LNCaP clone FGC (cell line): ENCODE measurements at regions not wholly inside any gene's neighbourhood (a gene's known extent, or its start where the extent isn't known, plus 50 kb on each side); places are given as distances from the start of the nearest gene placed in this dataset.

ENCODE experiments used
- DNase-seq: peaks from one replicate; pipeline ENCODE4 v3.0.0-alpha.2; 2011; ENCODE audit warnings: low read depth
- H3K4me3 ChIP-seq: 2 replicates; pipeline ENCODE4 v1.5.1; 2011; ENCODE audit warnings: mild to moderate bottlenecking, low read depth, low read length, control low read depth
- TF ChIP-seq, protein P1 (sequence below): IDR thresholded peaks from 2 replicates; pipeline ENCODE4 v1.5.1; 2012; ENCODE audit warnings: mild to moderate bottlenecking; ENCODE audit not compliant: control insufficient read depth, insufficient read depth; ENCODE audit errors: extremely low read depth

DNA sequence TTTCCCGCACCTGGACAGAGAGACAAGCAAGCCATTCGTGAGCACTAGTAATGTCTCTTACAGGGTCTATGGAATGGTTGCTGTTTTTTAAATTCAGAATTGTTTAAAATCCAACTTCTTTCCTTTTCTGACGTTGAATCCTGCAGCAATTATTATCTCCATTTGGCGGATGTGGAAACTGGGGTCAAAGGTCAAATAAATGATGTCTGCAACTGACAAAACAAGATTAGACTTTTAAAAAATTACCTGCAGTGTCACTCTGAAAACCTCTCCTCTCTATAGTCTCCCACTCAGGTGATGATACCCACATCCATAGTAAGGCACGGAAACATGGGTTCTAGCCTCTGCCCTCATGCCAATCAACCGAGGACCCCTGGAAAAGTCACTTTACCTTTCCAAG, 142.7 kb upstream of the SMIM23 start:
- H3K4me3 ChIP-seq: no peak overlapping the region
- TF ChIP-seq, protein P1, sequence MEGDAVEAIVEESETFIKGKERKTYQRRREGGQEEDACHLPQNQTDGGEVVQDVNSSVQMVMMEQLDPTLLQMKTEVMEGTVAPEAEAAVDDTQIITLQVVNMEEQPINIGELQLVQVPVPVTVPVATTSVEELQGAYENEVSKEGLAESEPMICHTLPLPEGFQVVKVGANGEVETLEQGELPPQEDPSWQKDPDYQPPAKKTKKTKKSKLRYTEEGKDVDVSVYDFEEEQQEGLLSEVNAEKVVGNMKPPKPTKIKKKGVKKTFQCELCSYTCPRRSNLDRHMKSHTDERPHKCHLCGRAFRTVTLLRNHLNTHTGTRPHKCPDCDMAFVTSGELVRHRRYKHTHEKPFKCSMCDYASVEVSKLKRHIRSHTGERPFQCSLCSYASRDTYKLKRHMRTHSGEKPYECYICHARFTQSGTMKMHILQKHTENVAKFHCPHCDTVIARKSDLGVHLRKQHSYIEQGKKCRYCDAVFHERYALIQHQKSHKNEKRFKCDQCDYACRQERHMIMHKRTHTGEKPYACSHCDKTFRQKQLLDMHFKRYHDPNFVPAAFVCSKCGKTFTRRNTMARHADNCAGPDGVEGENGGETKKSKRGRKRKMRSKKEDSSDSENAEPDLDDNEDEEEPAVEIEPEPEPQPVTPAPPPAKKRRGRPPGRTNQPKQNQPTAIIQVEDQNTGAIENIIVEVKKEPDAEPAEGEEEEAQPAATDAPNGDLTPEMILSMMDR: no peak
- DNase-seq: no peak

DNA sequence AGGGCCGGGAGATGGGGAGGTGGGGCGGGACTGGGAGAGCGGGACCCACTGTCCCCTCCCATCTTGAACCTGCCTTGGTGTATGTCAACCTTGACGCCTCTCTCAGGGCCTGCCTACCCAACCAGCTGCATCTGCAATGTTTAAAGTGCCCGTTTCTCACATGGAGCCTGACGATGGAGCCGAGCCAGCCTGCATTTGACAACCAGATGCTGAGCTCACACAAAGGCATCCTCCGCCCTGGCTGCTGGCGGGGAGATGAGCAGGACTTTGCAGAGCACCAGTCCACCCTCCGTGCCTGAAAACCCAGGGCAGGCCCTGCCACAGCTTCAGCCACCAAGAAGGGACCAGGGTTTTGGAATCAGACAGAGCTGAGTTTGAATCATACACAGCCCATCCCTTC, 141.1 kb upstream of the SMIM23 start:
- TF ChIP-seq, protein P1: no peak
- DNase-seq: no peak
- no peak overlapping the region for H3K4me3 ChIP-seq

DNA sequence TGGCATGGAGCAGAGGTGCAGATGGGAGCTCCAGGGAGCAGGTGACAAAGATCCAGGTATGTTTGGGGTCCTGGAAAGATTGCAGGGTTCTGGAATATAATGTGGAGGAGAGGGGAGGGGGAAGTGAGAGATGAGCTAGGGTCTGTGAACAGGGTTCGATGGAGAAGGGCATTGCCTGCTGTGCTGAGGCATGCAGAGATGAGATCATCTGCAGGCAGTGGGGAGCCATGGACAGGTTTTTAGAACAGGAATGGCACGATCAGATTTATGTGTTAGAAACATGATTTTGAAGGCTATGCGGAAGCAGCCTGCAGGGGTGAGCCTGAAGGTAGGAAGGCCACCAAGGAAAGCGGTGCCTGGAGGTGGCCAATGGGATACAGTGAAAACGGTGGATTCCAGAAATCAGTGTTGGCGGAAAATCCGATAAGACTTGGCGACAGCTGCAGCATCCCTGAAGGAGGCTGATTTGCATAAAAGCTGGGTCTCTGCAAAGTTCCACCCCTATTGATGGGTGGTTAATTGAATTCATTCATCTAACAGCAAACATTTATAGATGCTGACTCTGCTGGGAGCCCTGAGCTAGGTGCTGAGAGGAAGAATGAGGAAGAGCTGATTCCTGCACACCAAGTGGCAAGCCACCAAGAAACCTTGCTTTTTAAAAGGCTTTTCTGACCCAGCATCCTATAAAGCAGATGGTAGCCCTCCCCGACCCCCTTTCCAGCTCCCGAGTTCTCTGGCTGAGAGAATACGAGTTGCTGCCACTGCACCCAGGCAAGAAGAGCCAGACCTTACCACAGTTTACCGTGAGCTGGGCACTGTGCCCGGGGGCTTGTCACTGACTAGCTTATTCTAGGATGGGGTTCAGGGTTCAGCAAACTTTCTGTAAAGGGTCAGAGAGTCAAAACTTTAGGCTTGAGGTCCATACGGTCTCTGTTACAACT, 139.2 kb upstream of the SMIM23 start:
- no peak for DNase-seq
- TF ChIP-seq, protein P1: no peak
- no peak overlapping the region for H3K4me3 ChIP-seq

DNA sequence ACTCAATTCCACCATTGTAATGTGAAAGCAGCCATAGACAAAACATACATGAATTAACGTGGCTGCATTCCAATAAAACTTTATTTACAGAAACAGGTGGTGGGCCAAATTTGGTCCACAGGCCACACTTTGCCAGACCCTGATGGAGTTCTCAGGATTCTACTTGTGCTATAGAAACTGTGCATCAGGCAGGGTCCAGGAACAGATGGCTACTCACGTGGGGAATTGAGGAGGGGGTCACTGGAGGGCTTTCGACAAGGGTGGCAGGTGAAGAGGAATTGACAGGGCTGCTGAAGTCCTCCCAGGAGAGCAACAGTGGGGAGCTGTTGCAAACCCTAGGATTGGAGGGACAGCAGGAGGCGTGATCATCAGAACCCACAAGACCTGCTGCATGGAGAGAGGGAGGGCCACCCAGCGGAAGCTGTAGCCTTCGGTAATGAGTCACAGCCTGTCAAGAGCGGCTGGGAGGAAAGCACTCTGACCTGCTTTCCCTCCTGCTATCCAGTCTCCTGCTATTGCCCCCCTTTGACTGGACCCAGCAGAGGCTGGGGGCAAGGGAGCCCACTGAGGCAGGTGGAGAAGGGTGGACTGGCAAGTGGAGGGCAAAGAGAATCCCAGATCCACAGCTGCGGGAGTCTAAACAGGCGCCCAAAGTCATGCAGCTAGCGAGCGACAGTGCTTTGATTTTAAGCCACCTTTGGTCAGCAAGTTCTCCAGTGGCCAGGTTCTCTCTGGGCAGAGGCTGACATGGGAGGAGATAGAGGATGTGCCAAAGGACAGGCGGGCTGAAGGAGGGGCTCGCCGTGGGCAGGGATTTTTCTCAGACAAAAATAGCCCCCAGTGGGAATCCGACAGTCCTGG, 138.3 kb upstream of the SMIM23 start:
- no peak for DNase-seq
- no peak overlapping the region for H3K4me3 ChIP-seq
- TF ChIP-seq, protein P1: no peak

DNA sequence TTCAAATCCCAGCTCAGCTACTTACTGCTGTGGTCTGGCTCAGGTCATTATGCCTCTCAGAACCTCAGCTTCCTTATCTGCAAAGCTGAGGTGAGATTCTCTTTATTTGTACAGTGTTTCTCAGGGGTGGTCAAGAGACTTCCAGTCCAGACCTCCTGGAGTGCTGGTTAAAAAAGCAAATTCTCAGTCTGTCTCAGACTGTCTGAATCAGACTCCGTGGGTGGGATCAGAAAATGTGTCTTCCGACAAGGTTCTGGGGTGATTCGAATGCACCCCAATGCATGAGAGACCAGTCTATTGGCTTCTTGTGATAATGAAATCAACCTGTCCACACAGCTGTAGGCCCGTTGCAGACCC, 137.7 kb upstream of the SMIM23 start:
- TF ChIP-seq, protein P1: no peak
- H3K4me3 ChIP-seq: no peak overlapping the region
- DNase-seq: no peak

DNA sequence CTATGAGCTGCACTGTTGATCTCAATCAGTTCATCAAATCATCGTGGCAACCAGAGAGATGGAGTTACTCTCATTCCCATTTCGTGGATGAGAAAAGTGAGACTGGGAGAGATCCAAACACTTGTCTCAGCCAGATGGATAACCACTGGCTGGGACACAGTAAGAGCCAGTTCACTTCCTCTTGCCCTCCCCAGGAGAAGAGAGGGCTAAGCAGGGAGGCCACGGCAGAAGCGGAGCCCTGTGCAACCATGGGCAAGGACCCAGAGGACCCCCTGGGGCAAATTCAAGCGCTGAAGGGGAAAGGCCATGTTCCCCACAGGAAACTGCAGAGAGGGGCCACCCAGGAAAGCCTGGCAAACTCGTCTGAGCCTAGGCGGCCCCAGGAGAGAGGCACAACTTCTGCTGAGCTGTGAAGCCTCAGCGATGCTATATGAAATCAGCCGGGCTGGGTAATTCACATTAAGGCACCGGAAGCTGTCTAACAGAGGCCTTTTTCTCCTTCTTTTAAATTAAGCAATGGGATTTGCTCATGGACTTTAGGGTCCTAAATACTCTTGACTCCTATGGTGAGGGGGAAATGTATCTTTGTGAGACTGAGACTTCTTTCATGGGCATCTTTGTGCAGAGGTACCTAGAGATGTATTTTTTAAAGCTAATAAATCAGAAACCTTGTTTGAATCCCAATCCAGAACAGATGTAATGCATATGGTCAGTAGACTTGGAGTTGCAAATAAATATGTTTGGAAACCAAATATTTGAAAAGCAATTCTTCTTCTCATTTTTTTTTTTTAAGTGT, 137.1 kb upstream of the SMIM23 start:
- no peak overlapping the region for H3K4me3 ChIP-seq
- DNase-seq: no peak
- TF ChIP-seq, protein P1: no peak
